ENCODE measurements at regions not wholly inside any gene's neighbourhood (a gene's known extent, or its start where the extent isn't known, plus 50 kb on each side); places are given as distances from the start of the nearest gene placed in this dataset.

- H3K27me3 Mint-ChIP-seq (ENCODE audit: insufficient read depth, low read depth, poor library complexity): no peaks in the 10 kb centered on the region
- Histone ChIP-seq H3K4me1 (ENCODE audit: insufficient read depth) (no peaks in the 10 kb centered on the region), H3K36me3 (ENCODE audit: insufficient read depth) (0 out of 2 replicates have a peak, but pooled peaks cover under 1% of the 10 kb centered on the region), H3F3A (replicated peaks; ENCODE audit: low read depth) (no peaks in the 10 kb centered on the region), H3K27ac (ENCODE audit: low read depth) (no peak overlapping the region), H4K20me1 (replicated peaks; ENCODE audit: insufficient read depth) (no peaks in the 10 kb centered on the region), H3K4me2 (no peak overlapping the region), H3K79me2 (replicated peaks; ENCODE audit: insufficient read depth) (no peaks in the 10 kb centered on the region), H3K4me3 (no peak overlapping the region), H3K9me2 (ENCODE audit: insufficient read depth) (peaks cover 20% of the 10 kb centered on the region), H3K27me3 (ENCODE audit: insufficient read depth) (no peaks in the 10 kb centered on the region), H2AFZ (no peak overlapping the region)
- no peak for ATAC-seq
- no peak overlapping the region for H3K4me3 Mint-ChIP-seq
- 0 out of 3 replicates have a peak, but pooled peaks cover under 1% of the 10 kb centered on the region for H3K36me3 Mint-ChIP-seq (ENCODE audit: low read depth)
- H3K9me3 Mint-ChIP-seq: peaks cover 9% of the 10 kb centered on the region
- TF ChIP-seq JUNB (IDR thresholded peaks at IDR 0.05; ENCODE audit: unreplicated experiment) (no peak), ETS1 (IDR thresholded peaks at IDR 0.05) (no peak), ZNF331 (CRISPR knock-in tag; IDR thresholded peaks at IDR 0.05; ENCODE audit: low read depth) (no peak), EZH2phosphoT487 (IDR thresholded peaks at IDR 0.05; ENCODE audit: unreplicated experiment) (no peak), CREB1 (CRISPR knock-in tag; IDR thresholded peaks at IDR 0.05; ENCODE audit: low read depth) (no peak), ZNF114 (CRISPR knock-in tag; IDR thresholded peaks at IDR 0.05) (no peak), STAT1 (IDR thresholded peaks at IDR 0.05; ENCODE audit: unreplicated experiment) (no peak), REST (IDR thresholded peaks at IDR 0.05; ENCODE audit: unreplicated experiment) (no peak), POLR2AphosphoS5 (IDR thresholded peaks at IDR 0.05; ENCODE audit: low read depth) (no peak), NANOG (IDR thresholded peaks at IDR 0.05; ENCODE audit: borderline replicate concordance) (no peak)
- TF ChIP-seq, protein P1, sequence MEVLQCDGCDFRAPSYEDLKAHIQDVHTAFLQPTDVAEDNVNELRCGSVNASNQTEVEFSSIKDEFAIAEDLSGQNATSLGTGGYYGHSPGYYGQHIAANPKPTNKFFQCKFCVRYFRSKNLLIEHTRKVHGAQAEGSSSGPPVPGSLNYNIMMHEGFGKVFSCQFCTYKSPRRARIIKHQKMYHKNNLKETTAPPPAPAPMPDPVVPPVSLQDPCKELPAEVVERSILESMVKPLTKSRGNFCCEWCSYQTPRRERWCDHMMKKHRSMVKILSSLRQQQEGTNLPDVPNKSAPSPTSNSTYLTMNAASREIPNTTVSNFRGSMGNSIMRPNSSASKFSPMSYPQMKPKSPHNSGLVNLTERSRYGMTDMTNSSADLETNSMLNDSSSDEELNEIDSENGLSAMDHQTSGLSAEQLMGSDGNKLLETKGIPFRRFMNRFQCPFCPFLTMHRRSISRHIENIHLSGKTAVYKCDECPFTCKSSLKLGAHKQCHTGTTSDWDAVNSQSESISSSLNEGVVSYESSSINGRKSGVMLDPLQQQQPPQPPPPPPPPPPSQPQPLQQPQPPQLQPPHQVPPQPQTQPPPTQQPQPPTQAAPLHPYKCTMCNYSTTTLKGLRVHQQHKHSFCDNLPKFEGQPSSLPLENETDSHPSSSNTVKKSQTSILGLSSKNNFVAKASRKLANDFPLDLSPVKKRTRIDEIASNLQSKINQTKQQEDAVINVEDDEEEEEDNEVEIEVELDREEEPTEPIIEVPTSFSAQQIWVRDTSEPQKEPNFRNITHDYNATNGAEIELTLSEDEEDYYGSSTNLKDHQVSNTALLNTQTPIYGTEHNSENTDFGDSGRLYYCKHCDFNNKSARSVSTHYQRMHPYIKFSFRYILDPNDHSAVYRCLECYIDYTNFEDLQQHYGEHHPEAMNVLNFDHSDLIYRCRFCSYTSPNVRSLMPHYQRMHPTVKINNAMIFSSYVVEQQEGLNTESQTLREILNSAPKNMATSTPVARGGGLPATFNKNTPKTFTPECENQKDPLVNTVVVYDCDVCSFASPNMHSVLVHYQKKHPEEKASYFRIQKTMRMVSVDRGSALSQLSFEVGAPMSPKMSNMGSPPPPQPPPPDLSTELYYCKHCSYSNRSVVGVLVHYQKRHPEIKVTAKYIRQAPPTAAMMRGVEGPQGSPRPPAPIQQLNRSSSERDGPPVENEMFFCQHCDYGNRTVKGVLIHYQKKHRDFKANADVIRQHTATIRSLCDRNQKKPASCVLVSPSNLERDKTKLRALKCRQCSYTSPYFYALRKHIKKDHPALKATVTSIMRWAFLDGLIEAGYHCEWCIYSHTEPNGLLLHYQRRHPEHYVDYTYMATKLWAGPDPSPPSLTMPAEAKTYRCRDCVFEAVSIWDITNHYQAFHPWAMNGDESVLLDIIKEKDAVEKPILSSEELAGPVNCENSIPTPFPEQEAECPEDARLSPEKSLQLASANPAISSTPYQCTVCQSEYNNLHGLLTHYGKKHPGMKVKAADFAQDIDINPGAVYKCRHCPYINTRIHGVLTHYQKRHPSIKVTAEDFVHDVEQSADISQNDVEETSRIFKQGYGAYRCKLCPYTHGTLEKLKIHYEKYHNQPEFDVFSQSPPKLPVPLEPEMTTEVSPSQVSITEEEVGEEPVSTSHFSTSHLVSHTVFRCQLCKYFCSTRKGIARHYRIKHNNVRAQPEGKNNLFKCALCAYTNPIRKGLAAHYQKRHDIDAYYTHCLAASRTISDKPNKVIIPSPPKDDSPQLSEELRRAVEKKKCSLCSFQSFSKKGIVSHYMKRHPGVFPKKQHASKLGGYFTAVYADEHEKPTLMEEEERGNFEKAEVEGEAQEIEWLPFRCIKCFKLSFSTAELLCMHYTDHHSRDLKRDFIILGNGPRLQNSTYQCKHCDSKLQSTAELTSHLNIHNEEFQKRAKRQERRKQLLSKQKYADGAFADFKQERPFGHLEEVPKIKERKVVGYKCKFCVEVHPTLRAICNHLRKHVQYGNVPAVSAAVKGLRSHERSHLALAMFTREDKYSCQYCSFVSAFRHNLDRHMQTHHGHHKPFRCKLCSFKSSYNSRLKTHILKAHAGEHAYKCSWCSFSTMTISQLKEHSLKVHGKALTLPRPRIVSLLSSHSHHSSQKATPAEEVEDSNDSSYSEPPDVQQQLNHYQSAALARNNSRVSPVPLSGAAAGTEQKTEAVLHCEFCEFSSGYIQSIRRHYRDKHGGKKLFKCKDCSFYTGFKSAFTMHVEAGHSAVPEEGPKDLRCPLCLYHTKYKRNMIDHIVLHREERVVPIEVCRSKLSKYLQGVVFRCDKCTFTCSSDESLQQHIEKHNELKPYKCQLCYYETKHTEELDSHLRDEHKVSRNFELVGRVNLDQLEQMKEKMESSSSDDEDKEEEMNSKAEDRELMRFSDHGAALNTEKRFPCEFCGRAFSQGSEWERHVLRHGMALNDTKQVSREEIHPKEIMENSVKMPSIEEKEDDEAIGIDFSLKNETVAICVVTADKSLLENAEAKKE (CRISPR knock-in tag; IDR thresholded peaks at IDR 0.05): no peak
- TF ChIP-seq, protein P2, sequence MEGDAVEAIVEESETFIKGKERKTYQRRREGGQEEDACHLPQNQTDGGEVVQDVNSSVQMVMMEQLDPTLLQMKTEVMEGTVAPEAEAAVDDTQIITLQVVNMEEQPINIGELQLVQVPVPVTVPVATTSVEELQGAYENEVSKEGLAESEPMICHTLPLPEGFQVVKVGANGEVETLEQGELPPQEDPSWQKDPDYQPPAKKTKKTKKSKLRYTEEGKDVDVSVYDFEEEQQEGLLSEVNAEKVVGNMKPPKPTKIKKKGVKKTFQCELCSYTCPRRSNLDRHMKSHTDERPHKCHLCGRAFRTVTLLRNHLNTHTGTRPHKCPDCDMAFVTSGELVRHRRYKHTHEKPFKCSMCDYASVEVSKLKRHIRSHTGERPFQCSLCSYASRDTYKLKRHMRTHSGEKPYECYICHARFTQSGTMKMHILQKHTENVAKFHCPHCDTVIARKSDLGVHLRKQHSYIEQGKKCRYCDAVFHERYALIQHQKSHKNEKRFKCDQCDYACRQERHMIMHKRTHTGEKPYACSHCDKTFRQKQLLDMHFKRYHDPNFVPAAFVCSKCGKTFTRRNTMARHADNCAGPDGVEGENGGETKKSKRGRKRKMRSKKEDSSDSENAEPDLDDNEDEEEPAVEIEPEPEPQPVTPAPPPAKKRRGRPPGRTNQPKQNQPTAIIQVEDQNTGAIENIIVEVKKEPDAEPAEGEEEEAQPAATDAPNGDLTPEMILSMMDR (conservative IDR thresholded peaks at IDR 0.05; ENCODE audit: low read depth in 2 of 2): no peak
- H3K27ac Mint-ChIP-seq: no peak overlapping the region
- no peak for DNase-seq (ENCODE audit: low spot score)
- H3K4me1 Mint-ChIP-seq: peaks cover 3% of the 10 kb centered on the region; the same call in 1 of the 3 replicates
Observed at GRCh38 chr3:180215866-180216265, 179.1 kb upstream of the PEX5L start.

All from GM23338 (cell line).